SH-SY5Y (cell line): ENCODE measurements at regions not wholly inside any gene's neighbourhood (a gene's known extent, or its start where the extent isn't known, plus 50 kb on each side); places are given as distances from the start of the nearest gene placed in this dataset.

Source experiments
- GATA2 ChIP-seq: IDR thresholded peaks from 2 replicates; pipeline ENCODE4 v1.6.1; 2011; ENCODE audit warnings: mild to moderate bottlenecking, low read depth, low read length
- GATA3 ChIP-seq: IDR thresholded peaks from 2 replicates; pipeline ENCODE4 v1.6.1; 2011; ENCODE audit warnings: low read depth, mild to moderate bottlenecking, low read length, moderate library complexity

GRCh38 chr2:194343167-194343566 lies 1313.9 kb upstream of the SLC39A10 start:
- no peak for TF ChIP-seq GATA2
- no peak for TF ChIP-seq GATA3
